PC-3 (cell line): ENCODE measurements at regions not wholly inside any gene's neighbourhood (a gene's known extent, or its start where the extent isn't known, plus 50 kb on each side); places are given as distances from the start of the nearest gene placed in this dataset.

Source experiments
- ATAC-seq: fragments of 200-7000 bp; cut with Tn5 transposase; 2 replicates; pipeline ENCODE4 v1.9.1; 2020; ENCODE audit warnings: mild to moderate bottlenecking, moderate library complexity
- BruUV-seq: library from RNA; stranded (reverse); fragments of 400-500 nt; replicated peaks from 2 replicates; lab custom pipeline; 2021; lab: Mats Ljungman, UMichigan
- CTCF ChIA-PET: fragments of 300-600 bp; sonication (Branson Sonifier 250); formaldehyde crosslinking; loops from one replicate; lab custom pipeline; 2022; ENCODE audit warnings: antibody characterized with exemption; lab: Charles Lee
- POLR2A ChIA-PET: fragments of 300-600 bp; sonication (Branson Sonifier 250); formaldehyde crosslinking; loops from one replicate; lab custom pipeline; 2022; ENCODE audit warnings: antibody characterized with exemption; ENCODE audit not compliant: unreplicated experiment; lab: Charles Lee
- DNase-seq: peaks from one replicate; pipeline ENCODE4 v3.0.0-alpha.2; 2015
- H2AFZ ChIP-seq: fragments of 300-600 bp; sonication (generic); 2 replicates; pipeline ENCODE4 v1.6.0; 2016; ENCODE audit warnings: antibody characterized with exemption, low read length
- H3F3A ChIP-seq: fragments of 300-600 bp; sonication (generic); one replicate; pipeline ENCODE4 v1.6.0; 2017; ENCODE audit warnings: antibody characterized with exemption, low read length, control low read depth, mild to moderate bottlenecking; ENCODE audit not compliant: unreplicated experiment
- H3K27ac ChIP-seq: fragments of 300-600 bp; sonication (generic); 2 replicates; pipeline ENCODE4 v1.5.1; 2016; ENCODE audit warnings: mild to moderate bottlenecking, low read length
- H3K27me3 ChIP-seq: fragments of 300-600 bp; sonication (generic); 2 replicates; pipeline ENCODE4 v1.6.1; 2016; ENCODE audit warnings: low read length, mixed read lengths
- H3K36me3 ChIP-seq: fragments of 300-600 bp; sonication (generic); 2 replicates; pipeline ENCODE4 v1.6.1; 2016; ENCODE audit warnings: low read depth, mixed run types, low read length, mixed read lengths
- H3K4me1 ChIP-seq: fragments of 300-600 bp; sonication (generic); 2 replicates; pipeline ENCODE4 v1.5.1; 2016; ENCODE audit warnings: low read length; ENCODE audit not compliant: insufficient read depth
- H3K4me2 ChIP-seq: fragments of 300-600 bp; sonication (generic); 2 replicates; pipeline ENCODE4 v1.6.0; 2016; ENCODE audit warnings: low read length
- H3K4me3 ChIP-seq: fragments of 300-600 bp; sonication (generic); 2 replicates; pipeline ENCODE4 v1.5.1; 2016; ENCODE audit warnings: mild to moderate bottlenecking, low read length, mixed read lengths
- H3K79me2 ChIP-seq: fragments of 300-600 bp; sonication (generic); 2 replicates; pipeline ENCODE4 v1.6.1; 2017; ENCODE audit warnings: low read length, mixed read lengths
- H3K9ac ChIP-seq: fragments of 300-600 bp; sonication (generic); 2 replicates; pipeline ENCODE4 v1.6.0; 2016; ENCODE audit warnings: mild to moderate bottlenecking, low read length
- H3K9me2 ChIP-seq: fragments of 300-600 bp; sonication (generic); replicated peaks from 2 replicates; pipeline ENCODE4 v1.6.1; 2016; ENCODE audit warnings: mixed run types, low read length, mixed read lengths
- H3K9me3 ChIP-seq: fragments of 300-600 bp; sonication (generic); 2 replicates; pipeline ENCODE4 v1.6.1; 2016; ENCODE audit warnings: low read length, mixed read lengths
- H4K20me1 ChIP-seq: fragments of 300-600 bp; sonication (generic); 2 replicates; pipeline ENCODE4 v1.6.1; 2016; ENCODE audit warnings: low read length, mixed read lengths
- EZH2 ChIP-seq: fragments of 300-600 bp; sonication (generic); IDR thresholded peaks from one replicate; pipeline ENCODE4 v1.6.1; 2017; ENCODE audit warnings: antibody characterized with exemption, mild to moderate bottlenecking, low read length; ENCODE audit not compliant: unreplicated experiment
- EZH2phosphoT487 ChIP-seq: fragments of 300-600 bp; sonication (generic); IDR thresholded peaks from 2 replicates; pipeline ENCODE4 v1.6.1; 2018; ENCODE audit warnings: mild to moderate bottlenecking, antibody characterized with exemption, low read length, borderline replicate concordance
- intact Hi-C: fragments of 100-400 bp; cut with micrococcal nuclease; formaldehyde crosslinking; loops from 2 replicates; pipeline ENCODE4 v1.9.0; 2023
- TF ChIP-seq, protein P1 (sequence below): fragments of 300-600 bp; sonication (generic); conservative IDR thresholded peaks from 2 replicates; pipeline ENCODE4 v1.5.1; 2017; ENCODE audit warnings: antibody characterized with exemption, low read depth, mild to moderate bottlenecking, low read length

DNA sequence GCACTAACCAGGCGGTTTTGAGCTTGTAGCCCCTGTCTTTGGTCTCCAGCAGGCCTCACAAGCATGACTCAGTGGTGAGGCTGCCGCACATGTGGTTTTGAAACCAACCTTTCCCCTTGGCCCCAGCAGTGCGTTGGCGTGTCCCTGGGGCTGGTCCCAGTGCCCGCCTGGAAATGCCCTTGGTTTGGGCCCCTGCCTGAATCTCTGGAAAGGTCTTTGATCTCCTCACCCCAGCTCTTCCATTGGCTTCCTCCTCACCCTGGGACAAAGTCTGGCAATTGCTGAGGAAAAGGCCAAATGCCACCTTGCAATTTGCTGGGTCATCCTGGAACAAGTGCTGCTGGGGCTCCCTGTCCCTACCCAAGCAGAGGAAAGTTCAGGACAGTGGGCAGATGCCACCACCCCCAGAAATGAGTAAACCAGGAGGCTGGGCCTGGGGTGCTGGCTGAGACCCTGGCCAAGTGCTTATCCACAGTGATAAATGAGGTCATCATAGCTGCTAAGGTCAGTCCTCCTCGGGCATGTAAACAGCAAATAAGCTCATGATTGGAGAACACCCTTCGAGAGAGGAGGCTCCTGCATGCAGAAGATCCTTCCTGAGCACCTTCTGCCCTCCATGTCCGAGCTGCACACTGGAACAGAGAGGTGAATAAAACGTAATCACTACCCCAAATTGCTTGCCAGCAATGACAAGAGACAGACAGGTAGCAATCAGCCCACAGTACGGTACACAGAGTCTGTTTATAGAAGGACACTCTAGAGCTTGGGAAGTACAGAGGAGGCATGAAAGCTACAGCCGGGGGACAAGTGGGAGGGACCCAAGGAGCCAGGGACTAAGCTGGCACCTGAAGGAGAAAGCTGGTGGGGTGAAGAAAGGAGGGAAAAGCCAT, 98.9 kb upstream of the CPEB4 start:
- Histone ChIP-seq H2AFZ (peak overlapping the region; percentile 39), H4K20me1 (no peaks in the 10 kb centered on the region), H3K4me3 (no peak overlapping the region), H3K79me2 (no peaks in the 10 kb centered on the region), H3K4me1 (peaks cover 21% of the 10 kb centered on the region), H3K4me2 (peak overlapping the region; percentile 59), H3F3A (no peaks in the 10 kb centered on the region), H3K9me2 (no peaks in the 10 kb centered on the region), H3K27ac (peak overlapping the region; percentile 68), H3K9me3 (no peaks in the 10 kb centered on the region), H3K27me3 (no peaks in the 10 kb centered on the region), H3K9ac (peak overlapping the region; percentile 5; the same call in 1 of the 2 replicates), H3K36me3 (no peaks in the 10 kb centered on the region)
- intact Hi-C loops, result no loop called here
- TF ChIP-seq EZH2 (no peak), EZH2phosphoT487 (no peak)
- TF ChIP-seq, protein P1, sequence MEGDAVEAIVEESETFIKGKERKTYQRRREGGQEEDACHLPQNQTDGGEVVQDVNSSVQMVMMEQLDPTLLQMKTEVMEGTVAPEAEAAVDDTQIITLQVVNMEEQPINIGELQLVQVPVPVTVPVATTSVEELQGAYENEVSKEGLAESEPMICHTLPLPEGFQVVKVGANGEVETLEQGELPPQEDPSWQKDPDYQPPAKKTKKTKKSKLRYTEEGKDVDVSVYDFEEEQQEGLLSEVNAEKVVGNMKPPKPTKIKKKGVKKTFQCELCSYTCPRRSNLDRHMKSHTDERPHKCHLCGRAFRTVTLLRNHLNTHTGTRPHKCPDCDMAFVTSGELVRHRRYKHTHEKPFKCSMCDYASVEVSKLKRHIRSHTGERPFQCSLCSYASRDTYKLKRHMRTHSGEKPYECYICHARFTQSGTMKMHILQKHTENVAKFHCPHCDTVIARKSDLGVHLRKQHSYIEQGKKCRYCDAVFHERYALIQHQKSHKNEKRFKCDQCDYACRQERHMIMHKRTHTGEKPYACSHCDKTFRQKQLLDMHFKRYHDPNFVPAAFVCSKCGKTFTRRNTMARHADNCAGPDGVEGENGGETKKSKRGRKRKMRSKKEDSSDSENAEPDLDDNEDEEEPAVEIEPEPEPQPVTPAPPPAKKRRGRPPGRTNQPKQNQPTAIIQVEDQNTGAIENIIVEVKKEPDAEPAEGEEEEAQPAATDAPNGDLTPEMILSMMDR, result no peak
- no TSS peak for BruUV-seq
- CTCF ChIA-PET, result no interaction called here
- POLR2A ChIA-PET, result no interaction called here
- DNase-seq (peak; percentile 87), ATAC-seq (peak; percentile 87)

DNA sequence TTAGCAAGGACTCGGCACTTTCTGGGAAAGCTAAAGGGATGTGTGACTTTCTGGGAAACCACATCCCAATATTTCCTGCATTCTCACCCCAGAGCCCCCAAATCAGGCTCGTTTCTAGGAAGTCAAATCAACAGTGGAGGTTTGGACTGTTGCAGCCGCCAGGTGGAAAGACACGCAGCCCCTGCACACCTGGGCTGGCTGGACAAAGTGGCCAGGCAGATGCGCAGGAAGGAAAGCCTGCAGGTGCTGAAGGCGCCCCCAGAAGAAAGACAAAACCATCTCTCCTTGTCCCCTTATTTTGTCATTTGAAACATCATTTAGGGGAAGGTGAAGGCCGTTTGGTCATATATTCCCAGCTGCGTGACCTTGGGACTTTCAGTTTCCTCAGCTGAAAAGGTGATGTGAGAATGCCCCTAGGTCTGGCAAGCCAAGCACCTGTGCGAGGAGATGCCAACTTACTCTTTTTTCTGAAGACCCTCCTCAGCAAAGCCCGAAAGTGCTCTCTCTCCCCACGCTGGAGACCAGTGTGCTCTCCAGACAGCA, 97.9 kb upstream of the CPEB4 start:
- ChIA-PET POLR2A (no interaction called here), CTCF (no interaction called here)
- Histone ChIP-seq H3K4me3 (no peak overlapping the region), H3K4me2 (no peak overlapping the region), H3K9me2 (no peaks in the 10 kb centered on the region), H4K20me1 (no peaks in the 10 kb centered on the region), H3F3A (no peaks in the 10 kb centered on the region), H3K9me3 (no peaks in the 10 kb centered on the region), H3K36me3 (no peaks in the 10 kb centered on the region), H3K27ac (no peak overlapping the region), H3K79me2 (no peaks in the 10 kb centered on the region), H3K4me1 (peaks cover 21% of the 10 kb centered on the region), H2AFZ (no peak overlapping the region), H3K9ac (no peak overlapping the region), H3K27me3 (no peaks in the 10 kb centered on the region)
- ATAC-seq (no peak), DNase-seq (no peak)
- BruUV-seq, result no TSS peak
- intact Hi-C loops, result no loop called here
- TF ChIP-seq EZH2, result no peak
- TF ChIP-seq, protein P1, result no peak
- no peak for TF ChIP-seq EZH2phosphoT487
